ENCODE measurements at regions not wholly inside any gene's neighbourhood (a gene's known extent, or its start where the extent isn't known, plus 50 kb on each side); places are given as distances from the start of the nearest gene placed in this dataset.

DNA sequence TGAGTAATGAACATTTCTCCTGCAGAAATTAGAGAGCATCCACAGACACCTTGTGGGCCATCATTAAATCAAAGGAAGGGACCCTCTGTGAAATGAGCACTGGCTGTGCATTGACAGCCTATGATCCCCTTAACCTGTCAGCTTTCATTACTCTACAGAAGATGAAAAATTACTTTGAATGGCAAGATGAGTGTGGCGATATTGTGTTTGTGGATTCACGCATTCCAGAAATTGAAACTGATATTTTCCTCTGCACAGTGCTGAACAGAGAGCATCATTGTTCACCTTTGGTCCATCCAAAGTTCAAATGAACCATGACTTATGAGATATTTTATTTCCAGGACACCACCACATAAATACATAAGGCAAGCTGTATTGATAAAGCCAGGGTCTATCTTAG is 374.8 kb upstream of the ANXA10 start:
- Histone ChIP-seq H3K9ac (no peak overlapping the region), H3K4me1 (ENCODE audit: insufficient read depth) (no peaks in the 10 kb centered on the region), H3F3A (ENCODE audit: insufficient read depth) (no peaks in the 10 kb centered on the region), H3K27me3 (replicated peaks; ENCODE audit: insufficient read depth) (no peaks in the 10 kb centered on the region), H3K9me2 (ENCODE audit: insufficient read depth) (no peaks in the 10 kb centered on the region), H4K20me1 (ENCODE audit: insufficient read depth) (no peaks in the 10 kb centered on the region), H3K4me3 (no peak overlapping the region), H3K36me3 (ENCODE audit: low read depth) (no peaks in the 10 kb centered on the region), H3K9me3 (ENCODE audit: low read depth) (no peaks in the 10 kb centered on the region), H2AFZ (no peak overlapping the region), H3K4me2 (ENCODE audit: unreplicated experiment) (no peak overlapping the region), H3K79me2 (ENCODE audit: insufficient read depth) (no peaks in the 10 kb centered on the region), H3K27ac (no peak overlapping the region)
- TF ChIP-seq EZH2phosphoT487 (IDR thresholded peaks at IDR 0.05; ENCODE audit: insufficient read depth, low read depth): no peak
- no peak for TF ChIP-seq EZH2 (IDR thresholded peaks at IDR 0.05; ENCODE audit: insufficient read depth, poor library complexity, severe bottlenecking)
- 27 to 36% methylated on average over 2 of the region's 2 CpGs for WGBS, 2 experiments (ENCODE audit: low coverage in 1 of 2, low lambda C conversion rate in 2 of 2, missing lambda C conversion rate in 2 of 2)
- in situ Hi-C loops (cut with MboI): no loop called here
- no peak for DNase-seq

DNA sequence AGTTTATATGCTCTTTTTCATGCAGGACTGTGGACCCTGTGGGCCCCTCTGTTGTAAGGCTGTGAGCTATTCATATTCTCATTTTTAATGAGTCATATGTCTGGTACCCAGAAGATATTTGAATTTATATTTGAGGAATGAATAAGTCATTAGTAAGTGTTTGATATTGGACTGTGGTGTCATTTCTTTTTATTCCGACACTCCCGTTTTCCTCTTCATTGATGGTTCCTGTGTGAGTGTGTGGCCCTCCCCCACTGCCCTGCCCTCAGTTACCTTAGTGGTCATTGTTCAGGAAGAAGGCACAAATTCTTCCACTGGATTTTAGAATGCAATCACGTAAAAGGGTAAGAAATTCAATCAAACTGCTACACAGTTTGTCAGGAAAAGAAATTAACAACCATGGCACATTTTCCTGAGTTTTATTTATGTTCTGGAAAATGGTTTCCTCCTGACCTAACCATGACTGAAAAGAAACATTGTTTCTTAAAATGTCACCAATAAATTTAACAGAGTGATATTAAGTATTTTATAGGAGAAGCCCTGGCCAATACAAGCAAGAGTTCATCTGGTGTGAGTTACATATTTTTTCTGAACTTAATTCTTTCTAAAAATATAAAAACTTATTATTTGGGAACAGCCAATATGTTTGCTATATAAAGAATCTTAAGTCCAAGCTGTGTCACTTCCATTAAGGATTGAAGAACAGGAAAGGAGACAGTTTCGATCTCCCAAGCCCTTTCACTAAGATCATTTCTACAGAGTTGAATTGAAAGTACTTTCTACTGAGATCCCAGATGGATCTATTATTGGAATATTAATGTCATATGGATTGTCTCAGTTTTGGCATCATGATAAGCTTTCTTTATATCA is 370.5 kb upstream of the ANXA10 start:
- Histone ChIP-seq H3K79me2 (ENCODE audit: insufficient read depth) (no peaks in the 10 kb centered on the region), H3F3A (ENCODE audit: insufficient read depth) (no peaks in the 10 kb centered on the region), H3K9ac (no peak overlapping the region), H3K36me3 (ENCODE audit: low read depth) (no peaks in the 10 kb centered on the region), H3K27me3 (replicated peaks; ENCODE audit: insufficient read depth) (no peaks in the 10 kb centered on the region), H3K4me3 (no peak overlapping the region), H3K4me1 (ENCODE audit: insufficient read depth) (no peaks in the 10 kb centered on the region), H4K20me1 (ENCODE audit: insufficient read depth) (no peaks in the 10 kb centered on the region), H3K9me3 (ENCODE audit: low read depth) (no peaks in the 10 kb centered on the region), H3K4me2 (ENCODE audit: unreplicated experiment) (no peak overlapping the region), H2AFZ (no peak overlapping the region), H3K27ac (no peak overlapping the region), H3K9me2 (ENCODE audit: insufficient read depth) (no peaks in the 10 kb centered on the region)
- DNase-seq: no peak
- 3 to 4% methylated on average over 4 of the region's 4 CpGs for WGBS, 2 experiments (ENCODE audit: low coverage in 1 of 2, low lambda C conversion rate in 2 of 2, missing lambda C conversion rate in 2 of 2)
- TF ChIP-seq EZH2phosphoT487 (IDR thresholded peaks at IDR 0.05; ENCODE audit: insufficient read depth, low read depth) (no peak), EZH2 (IDR thresholded peaks at IDR 0.05; ENCODE audit: insufficient read depth, poor library complexity, severe bottlenecking) (no peak)
- in situ Hi-C loops (cut with MboI): no loop called here

DNA sequence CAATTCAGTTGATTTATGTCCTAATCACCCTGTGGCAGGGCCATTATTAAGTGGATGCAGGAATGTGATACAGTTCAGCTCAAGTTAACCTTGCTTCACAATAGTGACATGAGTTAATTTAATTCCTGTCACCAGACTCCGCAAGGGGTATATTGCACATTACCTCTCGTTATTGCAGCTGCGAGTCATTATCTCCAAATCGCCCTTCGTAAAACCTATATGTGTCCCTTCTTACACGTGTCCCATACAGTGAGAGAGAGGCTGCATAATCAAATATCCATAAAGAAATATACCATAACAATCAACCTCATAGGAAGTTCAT is 369.9 kb upstream of the ANXA10 start:
- Histone ChIP-seq H3K27ac (no peak overlapping the region), H2AFZ (no peak overlapping the region), H3K27me3 (replicated peaks; ENCODE audit: insufficient read depth) (no peaks in the 10 kb centered on the region), H3F3A (ENCODE audit: insufficient read depth) (no peaks in the 10 kb centered on the region), H3K9me2 (ENCODE audit: insufficient read depth) (no peaks in the 10 kb centered on the region), H3K9me3 (ENCODE audit: low read depth) (no peaks in the 10 kb centered on the region), H3K36me3 (ENCODE audit: low read depth) (no peaks in the 10 kb centered on the region), H3K4me3 (no peak overlapping the region), H3K4me1 (ENCODE audit: insufficient read depth) (no peaks in the 10 kb centered on the region), H3K4me2 (ENCODE audit: unreplicated experiment) (no peak overlapping the region), H4K20me1 (ENCODE audit: insufficient read depth) (no peaks in the 10 kb centered on the region), H3K9ac (no peak overlapping the region), H3K79me2 (ENCODE audit: insufficient read depth) (no peaks in the 10 kb centered on the region)
- in situ Hi-C loops (cut with MboI): no loop called here
- no peak for DNase-seq
- 8% methylated on average over 6 of the region's 6 CpGs for WGBS, 2 experiments (ENCODE audit: low coverage in 1 of 2, low lambda C conversion rate in 2 of 2, missing lambda C conversion rate in 2 of 2)
- TF ChIP-seq EZH2 (IDR thresholded peaks at IDR 0.05; ENCODE audit: insufficient read depth, poor library complexity, severe bottlenecking): no peak
- TF ChIP-seq EZH2phosphoT487 (IDR thresholded peaks at IDR 0.05; ENCODE audit: insufficient read depth, low read depth): no peak

DNA sequence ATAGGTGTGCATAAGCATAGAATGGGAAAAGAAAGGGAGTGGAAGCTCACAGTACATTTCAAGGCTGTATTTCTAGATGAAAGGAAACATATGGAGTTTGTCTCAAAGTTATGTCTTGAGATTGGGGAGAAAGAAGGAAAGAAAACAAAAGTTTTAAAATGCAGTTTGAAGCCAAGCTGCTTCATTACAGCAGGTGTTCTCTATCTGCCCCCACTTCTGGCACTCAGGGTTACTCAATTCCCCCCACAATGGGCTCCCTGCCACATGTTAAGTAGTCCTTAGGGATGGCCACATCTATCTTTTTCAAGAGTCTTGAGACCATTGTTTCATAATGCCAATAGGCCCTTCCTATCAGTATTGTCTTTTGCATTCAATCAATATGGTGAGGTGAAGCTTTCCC is 367.4 kb upstream of the ANXA10 start:
- Histone ChIP-seq H3K4me1 (ENCODE audit: insufficient read depth) (no peaks in the 10 kb centered on the region), H3K27ac (no peak overlapping the region), H3F3A (ENCODE audit: insufficient read depth) (no peaks in the 10 kb centered on the region), H3K36me3 (ENCODE audit: low read depth) (no peaks in the 10 kb centered on the region), H3K4me3 (no peak overlapping the region), H3K9me2 (ENCODE audit: insufficient read depth) (no peaks in the 10 kb centered on the region), H3K4me2 (ENCODE audit: unreplicated experiment) (no peak overlapping the region), H3K27me3 (replicated peaks; ENCODE audit: insufficient read depth) (no peaks in the 10 kb centered on the region), H4K20me1 (ENCODE audit: insufficient read depth) (no peaks in the 10 kb centered on the region), H3K9me3 (ENCODE audit: low read depth) (no peaks in the 10 kb centered on the region), H2AFZ (no peak overlapping the region), H3K9ac (no peak overlapping the region), H3K79me2 (ENCODE audit: insufficient read depth) (no peaks in the 10 kb centered on the region)
- no peak for TF ChIP-seq EZH2phosphoT487 (IDR thresholded peaks at IDR 0.05; ENCODE audit: insufficient read depth, low read depth)
- TF ChIP-seq EZH2 (IDR thresholded peaks at IDR 0.05; ENCODE audit: insufficient read depth, poor library complexity, severe bottlenecking): no peak
- in situ Hi-C loops (cut with MboI): no loop called here
- no peak for DNase-seq

DNA sequence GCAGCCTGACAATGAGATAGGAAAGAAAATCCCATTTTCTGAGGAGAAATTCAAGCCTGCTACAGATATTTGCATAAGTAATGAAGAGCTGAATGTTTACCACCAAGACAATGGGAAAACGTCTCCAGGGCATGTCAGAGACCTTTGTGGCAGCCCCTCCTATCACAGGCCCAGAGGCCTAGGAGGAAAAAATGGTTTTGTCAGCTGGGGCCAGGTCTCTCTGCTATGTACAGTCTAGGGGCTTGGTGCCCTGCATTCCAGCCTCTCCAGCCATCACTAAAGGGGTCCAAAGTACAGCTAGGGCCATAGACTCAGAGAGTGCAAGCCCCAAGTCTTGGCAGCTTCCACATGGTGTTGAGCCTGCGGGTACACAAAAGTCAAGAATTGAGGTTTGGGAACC is 361.6 kb upstream of the ANXA10 start:
- Histone ChIP-seq H3K27me3 (replicated peaks; ENCODE audit: insufficient read depth) (no peaks in the 10 kb centered on the region), H3K27ac (no peak overlapping the region), H3K4me2 (ENCODE audit: unreplicated experiment) (no peak overlapping the region), H3K36me3 (ENCODE audit: low read depth) (no peaks in the 10 kb centered on the region), H3K9me2 (ENCODE audit: insufficient read depth) (no peaks in the 10 kb centered on the region), H3K79me2 (ENCODE audit: insufficient read depth) (no peaks in the 10 kb centered on the region), H4K20me1 (ENCODE audit: insufficient read depth) (no peaks in the 10 kb centered on the region), H3K4me1 (ENCODE audit: insufficient read depth) (no peaks in the 10 kb centered on the region), H2AFZ (no peak overlapping the region), H3K9me3 (ENCODE audit: low read depth) (peaks cover 3% of the 10 kb centered on the region), H3F3A (ENCODE audit: insufficient read depth) (no peaks in the 10 kb centered on the region), H3K9ac (no peak overlapping the region), H3K4me3 (no peak overlapping the region)
- 4 to 23% methylated on average over 2 of the region's 2 CpGs for whole genome bisulfite sequencing, 2 experiments (ENCODE audit: low coverage in 1 of 2, low lambda C conversion rate in 2 of 2, missing lambda C conversion rate in 2 of 2)
- in situ Hi-C loops (cut with MboI): no loop called here
- TF ChIP-seq EZH2 (IDR thresholded peaks at IDR 0.05; ENCODE audit: insufficient read depth, poor library complexity, severe bottlenecking) (no peak), EZH2phosphoT487 (IDR thresholded peaks at IDR 0.05; ENCODE audit: insufficient read depth, low read depth) (no peak)
- no peak for DNase-seq
